LNCaP clone FGC (cell line): ENCODE measurements at regions not wholly inside any gene's neighbourhood (a gene's known extent, or its start where the extent isn't known, plus 50 kb on each side); places are given as distances from the start of the nearest gene placed in this dataset.
A peak's percentile ranks its signal among the peaks of the same experiment; 100 is the strongest.
"Not testable (repeated sequence)": the region's sequence is repeated elsewhere in the genome, so short reads cannot be mapped to it uniquely, and the experiment has no call there.

Experiments
- DNase-seq: peaks from one replicate; pipeline ENCODE4 v3.0.0-alpha.2; 2011; ENCODE audit warnings: low read depth
- H3K4me3 ChIP-seq: 2 replicates; pipeline ENCODE4 v1.5.1; 2011; ENCODE audit warnings: mild to moderate bottlenecking, low read depth, low read length, control low read depth

DNA sequence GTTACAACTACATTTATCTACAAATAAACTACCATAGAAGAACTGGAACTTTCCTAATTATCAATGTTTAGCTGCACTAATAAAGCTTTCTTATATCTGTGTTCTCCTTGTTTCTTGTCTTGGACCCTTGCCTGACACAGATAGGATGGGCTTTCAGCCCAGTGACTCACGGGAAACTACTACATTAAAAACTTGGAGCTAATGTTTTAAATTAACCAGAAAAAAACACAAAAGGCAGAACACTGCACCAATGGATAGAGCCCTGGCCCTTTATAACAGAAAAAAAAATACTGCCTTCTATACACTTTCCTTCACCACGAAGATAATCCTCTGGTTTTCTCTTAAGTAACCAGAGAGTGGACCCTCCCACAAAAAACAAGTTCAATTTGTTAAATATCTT lies 223.9 kb downstream of the BCL2L11 start:
- H3K4me3 ChIP-seq, DNase-seq: not testable (repeated sequence)

DNA sequence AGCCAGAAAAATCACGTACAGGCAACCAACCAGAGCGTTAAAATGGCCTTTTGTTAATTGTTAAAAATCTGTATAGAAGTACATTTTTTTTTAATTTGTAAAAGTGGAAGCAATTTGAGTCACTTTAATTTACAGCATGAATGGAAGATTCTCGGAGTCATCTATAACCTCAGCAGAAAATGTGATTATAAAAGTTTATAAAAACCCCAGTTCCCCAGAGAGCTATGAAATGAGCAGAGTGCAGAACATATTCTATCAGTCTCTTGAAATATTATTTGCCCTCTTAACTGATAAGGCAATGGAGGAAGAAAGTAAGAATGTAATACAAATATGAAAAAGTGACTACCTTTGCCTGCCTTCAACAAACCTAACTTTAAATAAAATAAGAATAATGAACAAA lies 224.7 kb downstream of the BCL2L11 start:
- DNase-seq, H3K4me3 ChIP-seq: not testable (repeated sequence)

GRCh38 chr2:111346018-111346930 lies 225.6 kb downstream of the BCL2L11 start:
- not testable (repeated sequence) for DNase-seq, H3K4me3 ChIP-seq

GRCh38 chr2:111347695-111348094 lies 227.0 kb downstream of the BCL2L11 start:
- not testable (repeated sequence) for DNase-seq

GRCh38 chr2:111348316-111348715 lies 227.6 kb downstream of the BCL2L11 start:
- H3K4me3 ChIP-seq, DNase-seq: not testable (repeated sequence)

More at GRCh38 chr2:111347695-111348094, 227.0 kb downstream of the BCL2L11 start:
- not testable (repeated sequence) for H3K4me3 ChIP-seq

DNA sequence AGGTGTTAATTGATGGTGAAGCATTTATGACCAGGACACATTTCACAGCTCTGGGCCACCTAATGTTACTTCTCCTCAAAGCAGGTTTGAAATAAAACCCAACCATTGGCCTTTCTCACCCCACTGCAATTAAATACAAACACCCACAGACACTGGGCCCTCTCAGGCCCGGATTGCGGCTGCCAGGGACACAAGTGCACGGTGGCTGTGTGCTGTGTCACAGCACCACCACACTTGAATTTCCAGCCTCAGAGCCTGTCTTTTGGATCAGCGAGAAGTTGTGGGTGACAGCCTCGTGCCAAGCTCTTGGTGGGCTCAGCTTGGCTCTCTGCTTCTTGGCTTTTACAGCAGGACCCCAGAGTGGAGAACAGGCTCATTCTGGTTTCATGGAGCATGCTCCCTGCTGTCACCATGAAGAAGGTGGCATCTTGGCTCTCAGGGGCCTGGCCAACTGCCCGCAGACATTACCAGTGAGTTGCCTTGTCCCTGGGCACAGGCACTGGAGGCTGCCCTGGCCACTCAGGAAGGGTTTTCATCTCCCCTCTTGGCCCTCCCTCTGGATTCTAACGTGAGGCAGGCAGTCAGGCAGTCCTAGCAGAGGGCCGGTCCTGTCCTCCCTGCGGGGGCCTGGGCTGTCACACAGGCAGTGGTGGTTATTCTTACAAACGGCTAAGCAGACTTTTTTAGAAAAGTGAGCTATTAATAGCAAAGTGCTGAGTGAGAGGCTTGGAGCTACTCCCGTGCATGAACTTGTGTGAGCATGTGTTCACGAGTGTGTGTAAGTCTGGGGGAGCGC lies 234.5 kb downstream of the BCL2L11 start:
- H3K4me3 ChIP-seq, DNase-seq: not testable (repeated sequence)

DNA sequence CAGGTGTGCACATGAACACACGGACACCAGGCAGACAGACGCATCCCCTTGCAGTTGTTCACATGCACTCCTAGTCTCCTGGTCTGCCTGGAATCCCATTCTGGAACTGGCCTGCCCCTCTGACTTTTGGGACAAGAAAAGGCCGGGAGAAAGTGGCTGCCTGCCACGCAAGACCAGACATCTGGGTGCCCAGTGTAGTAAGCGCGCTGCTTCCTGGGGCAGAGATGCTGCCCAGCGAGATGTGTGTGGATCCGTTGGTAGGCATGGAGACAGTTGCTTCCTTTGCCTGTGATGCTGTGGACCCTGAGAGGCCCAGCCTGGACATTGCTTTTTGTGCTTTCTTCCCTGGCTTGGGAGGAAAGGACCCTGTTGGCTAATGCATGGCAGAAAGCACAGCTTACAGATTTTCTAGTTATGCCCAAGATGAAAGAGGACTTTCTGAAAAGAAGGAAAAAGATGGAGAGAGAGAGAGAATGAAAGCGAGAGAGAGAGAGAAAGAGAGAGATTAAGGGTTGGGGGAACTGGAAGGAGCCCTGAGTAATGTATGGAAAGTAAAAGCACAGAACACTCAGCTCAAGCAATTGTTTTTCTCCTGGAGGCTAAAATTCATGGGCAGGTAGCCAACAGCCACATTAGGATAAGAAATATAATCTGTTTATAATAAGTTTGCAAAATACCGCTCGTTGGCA lies 235.3 kb downstream of the BCL2L11 start:
- DNase-seq, H3K4me3 ChIP-seq: not testable (repeated sequence)

- peak; percentile 1 for DNase-seq
- H3K4me3 ChIP-seq: not testable (repeated sequence)
Measured at GRCh38 chr2:111356512-111357031, 235.9 kb downstream of the BCL2L11 start.

DNA sequence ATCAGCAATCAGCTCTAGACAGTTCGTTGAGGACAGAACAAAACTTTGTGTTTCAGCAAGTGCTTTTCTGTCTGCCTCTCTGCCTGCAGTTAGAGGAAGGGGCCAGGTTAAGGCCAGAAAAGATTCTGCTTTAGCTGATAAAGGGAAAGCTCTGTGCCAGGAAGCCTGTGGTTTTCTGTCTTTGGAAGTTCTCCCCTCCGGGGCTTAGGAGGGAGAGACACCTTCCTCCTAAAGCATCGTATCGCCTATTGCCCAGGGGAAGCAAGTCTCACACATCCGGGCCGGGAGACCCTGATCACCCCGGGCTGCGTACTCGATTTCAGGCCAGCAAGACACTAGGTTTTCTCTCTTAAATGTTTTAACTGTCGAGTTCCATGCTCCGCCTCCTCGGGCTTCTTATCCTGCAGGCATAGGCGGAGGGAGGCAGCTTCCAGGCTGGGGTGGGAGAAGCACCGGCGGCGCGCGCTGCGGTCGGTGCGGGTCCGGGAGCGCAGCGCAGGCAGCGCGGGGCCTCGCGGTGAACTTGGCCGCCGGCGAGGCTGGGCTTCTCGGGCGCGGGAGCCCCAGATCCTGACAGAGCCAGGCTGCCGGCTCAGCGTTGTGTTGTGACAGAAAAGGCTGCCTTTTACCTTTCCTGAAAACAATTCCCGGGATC lies 245.4 kb downstream of the BCL2L11 start:
- H3K4me3 ChIP-seq, DNase-seq: not testable (repeated sequence)

DNA sequence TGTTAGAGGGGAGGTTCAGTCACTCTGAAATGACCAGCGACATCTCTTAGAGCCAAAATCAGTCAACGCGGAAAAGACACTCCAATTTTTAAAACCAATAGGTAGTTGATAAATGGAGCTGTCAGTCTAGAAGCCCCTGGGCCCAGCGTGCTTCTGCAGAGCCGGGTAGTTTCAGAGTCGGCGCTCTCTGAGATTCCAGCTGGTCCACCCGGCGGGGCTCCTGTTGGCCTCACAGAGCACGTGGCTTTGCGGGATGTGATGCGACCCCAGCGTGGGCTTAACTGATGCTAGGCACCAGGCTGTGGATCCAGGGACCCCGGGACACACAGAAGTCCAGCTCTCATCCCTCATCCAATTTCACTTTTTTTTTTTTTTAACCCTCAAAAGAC lies 245.9 kb downstream of the BCL2L11 start:
- DNase-seq, H3K4me3 ChIP-seq: not testable (repeated sequence)

DNA sequence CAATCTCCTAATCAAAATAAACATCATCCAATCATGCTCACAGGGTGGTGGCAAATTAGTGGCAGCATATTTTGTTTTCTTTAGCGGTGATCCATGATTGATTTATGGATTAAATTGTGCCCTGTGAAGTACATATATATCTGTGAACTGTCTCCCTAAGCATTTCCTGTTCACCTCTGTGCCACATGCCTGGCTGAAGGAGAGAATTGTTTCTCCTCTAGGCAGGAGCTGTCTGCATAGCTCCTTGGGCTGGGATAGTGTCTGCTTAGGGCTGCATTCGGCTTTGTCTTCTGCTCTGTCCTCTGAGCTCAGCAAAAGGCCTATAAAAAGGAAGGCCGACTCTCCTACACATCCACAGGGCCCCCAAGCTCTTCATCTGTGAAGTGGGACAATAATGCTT lies 246.4 kb downstream of the BCL2L11 start:
- not testable (repeated sequence) for DNase-seq, H3K4me3 ChIP-seq

DNA sequence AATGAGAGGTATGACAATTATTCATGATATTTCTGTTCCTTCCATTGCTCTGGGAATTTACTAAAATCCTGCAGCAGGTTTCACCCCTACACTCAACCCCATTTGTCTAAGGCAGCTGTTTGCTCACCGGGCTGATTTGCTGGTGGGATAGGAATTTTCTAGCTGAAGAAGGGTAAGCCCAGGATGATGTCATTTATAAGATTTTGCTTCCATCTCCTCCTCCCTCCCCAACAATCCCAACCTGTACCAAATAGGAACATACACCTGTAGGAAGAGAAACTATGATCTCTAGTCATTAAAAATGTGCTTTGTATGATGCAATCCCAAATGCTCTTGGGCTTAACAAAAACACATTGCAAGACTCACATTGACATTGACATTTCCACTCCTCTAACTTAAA lies 247.2 kb downstream of the BCL2L11 start:
- DNase-seq, H3K4me3 ChIP-seq: not testable (repeated sequence)

GRCh38 chr2:111368288-111368687 lies 247.6 kb downstream of the BCL2L11 start:
- DNase-seq, H3K4me3 ChIP-seq: not testable (repeated sequence)

DNA sequence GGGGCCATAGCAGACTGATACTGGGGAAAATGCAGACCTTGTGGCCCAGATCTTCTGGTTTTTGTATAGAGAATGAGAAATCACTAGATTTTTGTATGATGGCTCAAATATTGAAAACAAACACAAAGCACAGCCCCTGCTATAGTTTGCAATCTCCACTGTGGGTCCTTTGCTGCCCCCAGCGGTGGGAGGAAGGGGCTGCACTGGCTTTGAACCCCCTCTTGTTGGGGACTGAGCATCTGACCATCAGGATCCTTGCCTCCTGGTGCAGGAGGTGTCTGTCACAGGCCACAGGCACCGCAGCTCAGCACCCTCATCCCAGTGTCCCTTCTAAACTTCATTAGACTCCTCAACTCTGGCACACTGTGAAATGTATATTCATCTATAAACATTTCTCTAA lies 252.3 kb downstream of the BCL2L11 start:
- H3K4me3 ChIP-seq, DNase-seq: not testable (repeated sequence)

- H3K4me3 ChIP-seq, DNase-seq: not testable (repeated sequence)
Measured at GRCh38 chr2:111373989-111374388, 253.3 kb downstream of the BCL2L11 start.

DNA sequence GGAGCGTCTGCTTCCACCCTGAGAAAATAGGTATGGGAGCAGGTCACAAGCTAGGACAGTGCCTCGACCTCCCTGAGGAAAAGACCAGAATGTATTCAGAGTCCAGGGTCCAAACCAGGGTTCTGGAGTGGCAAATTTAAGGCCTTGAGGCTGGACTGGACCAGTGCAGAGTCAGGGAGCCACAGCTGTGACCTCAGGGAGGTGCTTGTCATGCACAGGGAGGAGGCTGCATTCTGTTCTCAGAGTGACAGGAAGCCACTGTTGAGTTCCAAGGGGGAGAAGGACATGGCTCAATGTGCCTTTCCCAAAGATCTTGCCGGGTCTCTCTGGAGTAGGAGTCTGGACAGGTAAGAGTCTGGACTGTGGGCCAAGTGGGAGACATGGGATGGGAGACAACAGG lies 254.0 kb downstream of the BCL2L11 start:
- not testable (repeated sequence) for H3K4me3 ChIP-seq, DNase-seq

- not testable (repeated sequence) for H3K4me3 ChIP-seq, DNase-seq
Measured at GRCh38 chr2:111375320-111375883, 254.7 kb downstream of the BCL2L11 start.

GRCh38 chr2:111376272-111376970 lies 255.7 kb downstream of the BCL2L11 start:
- H3K4me3 ChIP-seq, DNase-seq: not testable (repeated sequence)
